ENCODE measurements at regions not wholly inside any gene's neighbourhood (a gene's known extent, or its start where the extent isn't known, plus 50 kb on each side); places are given as distances from the start of the nearest gene placed in this dataset.

- Mint-ChIP-seq H3K27me3 (ENCODE audit: low read depth) (peaks cover 7% of the 10 kb centered on the region), H3K9me3 (no peaks in the 10 kb centered on the region), H3K36me3 (ENCODE audit: low read depth) (no peaks in the 10 kb centered on the region), H3K27ac (no peak overlapping the region), H3K4me1 (no peaks in the 10 kb centered on the region), H3K4me3 (no peak overlapping the region)
- TF ChIP-seq, protein P1, sequence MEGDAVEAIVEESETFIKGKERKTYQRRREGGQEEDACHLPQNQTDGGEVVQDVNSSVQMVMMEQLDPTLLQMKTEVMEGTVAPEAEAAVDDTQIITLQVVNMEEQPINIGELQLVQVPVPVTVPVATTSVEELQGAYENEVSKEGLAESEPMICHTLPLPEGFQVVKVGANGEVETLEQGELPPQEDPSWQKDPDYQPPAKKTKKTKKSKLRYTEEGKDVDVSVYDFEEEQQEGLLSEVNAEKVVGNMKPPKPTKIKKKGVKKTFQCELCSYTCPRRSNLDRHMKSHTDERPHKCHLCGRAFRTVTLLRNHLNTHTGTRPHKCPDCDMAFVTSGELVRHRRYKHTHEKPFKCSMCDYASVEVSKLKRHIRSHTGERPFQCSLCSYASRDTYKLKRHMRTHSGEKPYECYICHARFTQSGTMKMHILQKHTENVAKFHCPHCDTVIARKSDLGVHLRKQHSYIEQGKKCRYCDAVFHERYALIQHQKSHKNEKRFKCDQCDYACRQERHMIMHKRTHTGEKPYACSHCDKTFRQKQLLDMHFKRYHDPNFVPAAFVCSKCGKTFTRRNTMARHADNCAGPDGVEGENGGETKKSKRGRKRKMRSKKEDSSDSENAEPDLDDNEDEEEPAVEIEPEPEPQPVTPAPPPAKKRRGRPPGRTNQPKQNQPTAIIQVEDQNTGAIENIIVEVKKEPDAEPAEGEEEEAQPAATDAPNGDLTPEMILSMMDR (IDR thresholded peaks at IDR 0.05; ENCODE audit: unreplicated experiment in 3 of 3), result no peak
Measured at GRCh38 chr2:100662866-100663265, 100.1 kb downstream of the PDCL3 start.

- Mint-ChIP-seq H3K9me3 (no peaks in the 10 kb centered on the region), H3K36me3 (ENCODE audit: low read depth) (no peaks in the 10 kb centered on the region), H3K4me3 (no peak overlapping the region), H3K4me1 (no peaks in the 10 kb centered on the region), H3K27me3 (ENCODE audit: low read depth) (peaks cover 7% of the 10 kb centered on the region), H3K27ac (no peak overlapping the region)
- TF ChIP-seq, protein P1 (IDR thresholded peaks at IDR 0.05; ENCODE audit: unreplicated experiment in 3 of 3), result no peak
Measured at GRCh38 chr2:100664021-100664755, 101.4 kb downstream of the PDCL3 start.

DNA sequence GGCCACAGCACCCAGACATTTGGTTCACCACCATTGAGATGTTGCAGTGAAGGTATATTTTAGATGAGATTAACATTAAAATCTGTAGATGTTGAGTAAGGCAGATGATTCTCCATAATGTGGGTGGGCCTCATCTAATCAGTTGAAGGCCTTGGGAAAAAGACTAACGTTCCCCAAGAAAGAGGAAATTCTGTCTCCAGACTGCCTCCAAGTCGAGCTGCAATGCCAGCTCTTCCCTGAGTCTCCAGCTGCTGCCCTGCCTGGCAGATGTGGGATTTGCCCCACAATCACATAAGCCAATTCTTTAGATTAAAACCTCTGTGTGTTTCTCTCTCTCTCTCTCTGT lies 101.9 kb downstream of the PDCL3 start:
- TF ChIP-seq, protein P1 (IDR thresholded peaks at IDR 0.05; ENCODE audit: unreplicated experiment in 3 of 3), result no peak
- H3K4me1 Mint-ChIP-seq, result no peaks in the 10 kb centered on the region

DNA sequence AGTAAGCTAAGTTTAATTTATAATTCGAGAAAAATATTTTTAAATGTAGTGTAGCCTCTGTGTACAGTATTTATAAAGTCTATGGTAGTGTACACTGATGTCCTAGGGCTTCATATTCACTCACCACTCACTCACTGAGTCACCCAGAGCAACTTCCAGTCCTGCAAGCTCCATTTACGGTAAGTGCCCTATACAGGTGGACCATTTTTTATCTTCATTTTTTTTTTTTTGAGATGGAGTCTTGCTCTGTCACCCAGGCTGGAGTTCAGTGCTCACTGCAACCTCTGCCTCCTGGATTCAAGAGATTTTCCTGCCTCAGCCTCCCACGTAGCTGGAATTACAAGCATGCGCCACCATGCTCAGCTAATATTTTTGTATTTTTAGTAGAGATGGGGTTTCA lies 104.2 kb downstream of the PDCL3 start:
- H3K9me3 Mint-ChIP-seq, result no peaks in the 10 kb centered on the region
- H3K36me3 Mint-ChIP-seq (ENCODE audit: low read depth), result no peaks in the 10 kb centered on the region
- H3K4me1 Mint-ChIP-seq, result no peaks in the 10 kb centered on the region
- TF ChIP-seq, protein P1 (IDR thresholded peaks at IDR 0.05; ENCODE audit: unreplicated experiment in 3 of 3), result no peak
- H3K4me3 Mint-ChIP-seq, result no peak overlapping the region
- no peaks in the 10 kb centered on the region for H3K27me3 Mint-ChIP-seq (ENCODE audit: low read depth)
- no peak overlapping the region for H3K27ac Mint-ChIP-seq

More for the DNA sequence above, 101.9 kb downstream of the PDCL3 start:
- Mint-ChIP-seq H3K27me3 (ENCODE audit: low read depth) (peaks cover 7% of the 10 kb centered on the region), H3K9me3 (no peaks in the 10 kb centered on the region), H3K27ac (no peak overlapping the region), H3K4me3 (no peak overlapping the region), H3K36me3 (ENCODE audit: low read depth) (no peaks in the 10 kb centered on the region)

DNA sequence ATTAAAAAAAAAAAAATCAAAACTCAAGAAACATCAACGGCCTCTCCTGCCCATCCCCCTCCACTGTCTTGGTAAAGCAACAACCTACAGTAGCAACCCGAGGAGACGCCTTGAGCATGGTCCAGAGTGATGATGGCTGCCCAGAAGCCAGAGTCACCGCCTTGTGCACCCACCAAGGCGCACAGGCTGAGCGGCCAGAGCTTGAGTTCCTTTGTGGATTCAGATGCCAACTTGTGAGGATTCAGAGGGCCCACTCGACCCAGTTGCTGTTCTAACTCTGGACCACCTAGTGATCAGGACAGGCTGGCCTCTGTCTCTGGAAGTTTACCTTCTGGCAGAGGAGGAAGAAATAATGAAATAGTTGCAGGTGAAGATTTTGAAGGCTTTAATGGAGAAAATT lies 105.0 kb downstream of the PDCL3 start:
- H3K36me3 Mint-ChIP-seq (ENCODE audit: low read depth), result no peaks in the 10 kb centered on the region
- no peaks in the 10 kb centered on the region for H3K27me3 Mint-ChIP-seq (ENCODE audit: low read depth)
- no peak overlapping the region for H3K4me3 Mint-ChIP-seq
- no peaks in the 10 kb centered on the region for H3K9me3 Mint-ChIP-seq
- no peak overlapping the region for H3K27ac Mint-ChIP-seq
- H3K4me1 Mint-ChIP-seq, result no peaks in the 10 kb centered on the region
- TF ChIP-seq, protein P1 (IDR thresholded peaks at IDR 0.05; ENCODE audit: unreplicated experiment in 3 of 3), result no peak

DNA sequence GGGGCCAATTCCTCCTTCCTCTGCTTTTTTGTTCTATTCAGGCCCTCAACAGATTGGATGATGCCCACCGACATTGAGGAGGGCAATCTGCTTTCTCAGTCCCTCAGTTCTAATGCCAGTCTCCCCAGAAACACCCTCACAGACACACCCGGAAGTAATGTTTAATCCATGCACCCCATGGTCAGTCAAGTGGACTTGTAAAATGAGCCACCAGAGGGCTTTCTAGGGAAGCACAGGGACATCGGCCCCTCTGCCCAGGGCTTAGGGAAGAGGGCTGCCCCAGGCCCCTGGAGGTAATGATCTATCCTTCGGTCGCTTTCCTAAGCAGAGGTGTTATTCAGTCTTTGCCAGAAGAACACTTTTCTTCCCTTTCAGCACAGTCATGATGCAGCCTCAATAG lies 107.4 kb downstream of the PDCL3 start:
- H3K27ac Mint-ChIP-seq, result no peak overlapping the region
- no peaks in the 10 kb centered on the region for H3K4me1 Mint-ChIP-seq
- no peak overlapping the region for H3K4me3 Mint-ChIP-seq
- TF ChIP-seq, protein P1 (IDR thresholded peaks at IDR 0.05; ENCODE audit: unreplicated experiment in 3 of 3), result no peak
- H3K27me3 Mint-ChIP-seq (ENCODE audit: low read depth), result no peaks in the 10 kb centered on the region
- H3K36me3 Mint-ChIP-seq (ENCODE audit: low read depth), result no peaks in the 10 kb centered on the region
- H3K9me3 Mint-ChIP-seq, result no peaks in the 10 kb centered on the region
